Chondrocyte (in vitro differentiated cells): ENCODE measurements at regions not wholly inside any gene's neighbourhood (a gene's known extent, or its start where the extent isn't known, plus 50 kb on each side); places are given as distances from the start of the nearest gene placed in this dataset.

ENCODE experiments used
- DNase-seq: peaks from one replicate; pipeline ENCODE4 v3.0.0; 2021; ENCODE audit warnings: mixed read lengths, low spot score
- H3K27ac Mint-ChIP-seq: one replicate; pipeline ENCODE4 v1.8.0; 2021; ENCODE audit warnings: mild to moderate bottlenecking, moderate library complexity, mixed read lengths; ENCODE audit not compliant: unreplicated experiment
- H3K27me3 Mint-ChIP-seq: 2 replicates; pipeline ENCODE4 v1.8.0; 2021; ENCODE audit warnings: low read depth, mixed read lengths
- H3K36me3 Mint-ChIP-seq: 2 replicates; pipeline ENCODE4 v1.8.0; 2021; ENCODE audit warnings: low read depth, mixed read lengths
- H3K4me1 Mint-ChIP-seq: 2 replicates; pipeline ENCODE4 v1.8.0; 2021; ENCODE audit warnings: low read depth, mild to moderate bottlenecking, mixed read lengths
- H3K4me3 Mint-ChIP-seq: one replicate; pipeline ENCODE4 v1.8.0; 2021; ENCODE audit warnings: mild to moderate bottlenecking, moderate library complexity, mixed read lengths; ENCODE audit not compliant: unreplicated experiment
- H3K9me3 Mint-ChIP-seq: 2 replicates; pipeline ENCODE4 v1.8.0; 2021; ENCODE audit warnings: low read depth, mixed read lengths
- TF ChIP-seq, protein P1 (sequence below): fragments of 200-600 bp; sonication (generic); IDR thresholded peaks from 2 replicates; pipeline ENCODE4 v1.5.0; 2021; ENCODE audit warnings: antibody characterized with exemption, mild to moderate bottlenecking, moderate library complexity

DNA sequence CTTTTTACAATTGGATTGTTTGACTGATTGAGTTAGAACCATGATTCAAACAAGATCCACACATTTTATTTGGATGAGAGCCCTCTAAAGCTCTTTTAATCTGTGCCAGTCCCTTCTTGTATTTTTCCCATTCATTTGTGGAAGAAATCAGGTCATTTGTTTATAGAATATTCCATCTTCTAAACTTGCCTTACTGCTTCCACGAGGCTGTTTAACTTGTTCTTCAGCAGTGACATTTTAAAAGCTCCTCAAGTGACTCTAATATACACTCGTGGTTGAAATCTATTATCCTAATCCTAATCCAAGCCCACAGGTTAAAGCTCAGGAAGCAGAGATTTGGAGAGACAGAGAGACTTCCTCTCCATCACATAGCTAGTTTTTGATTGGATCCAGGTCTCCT lies 155.4 kb upstream of the SVIL start:
- H3K36me3 Mint-ChIP-seq: no peaks in the 10 kb centered on the region
- no peak for DNase-seq
- TF ChIP-seq, protein P1, sequence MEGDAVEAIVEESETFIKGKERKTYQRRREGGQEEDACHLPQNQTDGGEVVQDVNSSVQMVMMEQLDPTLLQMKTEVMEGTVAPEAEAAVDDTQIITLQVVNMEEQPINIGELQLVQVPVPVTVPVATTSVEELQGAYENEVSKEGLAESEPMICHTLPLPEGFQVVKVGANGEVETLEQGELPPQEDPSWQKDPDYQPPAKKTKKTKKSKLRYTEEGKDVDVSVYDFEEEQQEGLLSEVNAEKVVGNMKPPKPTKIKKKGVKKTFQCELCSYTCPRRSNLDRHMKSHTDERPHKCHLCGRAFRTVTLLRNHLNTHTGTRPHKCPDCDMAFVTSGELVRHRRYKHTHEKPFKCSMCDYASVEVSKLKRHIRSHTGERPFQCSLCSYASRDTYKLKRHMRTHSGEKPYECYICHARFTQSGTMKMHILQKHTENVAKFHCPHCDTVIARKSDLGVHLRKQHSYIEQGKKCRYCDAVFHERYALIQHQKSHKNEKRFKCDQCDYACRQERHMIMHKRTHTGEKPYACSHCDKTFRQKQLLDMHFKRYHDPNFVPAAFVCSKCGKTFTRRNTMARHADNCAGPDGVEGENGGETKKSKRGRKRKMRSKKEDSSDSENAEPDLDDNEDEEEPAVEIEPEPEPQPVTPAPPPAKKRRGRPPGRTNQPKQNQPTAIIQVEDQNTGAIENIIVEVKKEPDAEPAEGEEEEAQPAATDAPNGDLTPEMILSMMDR: no peak
- H3K4me3 Mint-ChIP-seq: no peak overlapping the region
- no peaks in the 10 kb centered on the region for H3K27me3 Mint-ChIP-seq
- peaks cover 7% of the 10 kb centered on the region for H3K9me3 Mint-ChIP-seq
- H3K4me1 Mint-ChIP-seq: peaks cover 7% of the 10 kb centered on the region
- H3K27ac Mint-ChIP-seq: no peak overlapping the region

DNA sequence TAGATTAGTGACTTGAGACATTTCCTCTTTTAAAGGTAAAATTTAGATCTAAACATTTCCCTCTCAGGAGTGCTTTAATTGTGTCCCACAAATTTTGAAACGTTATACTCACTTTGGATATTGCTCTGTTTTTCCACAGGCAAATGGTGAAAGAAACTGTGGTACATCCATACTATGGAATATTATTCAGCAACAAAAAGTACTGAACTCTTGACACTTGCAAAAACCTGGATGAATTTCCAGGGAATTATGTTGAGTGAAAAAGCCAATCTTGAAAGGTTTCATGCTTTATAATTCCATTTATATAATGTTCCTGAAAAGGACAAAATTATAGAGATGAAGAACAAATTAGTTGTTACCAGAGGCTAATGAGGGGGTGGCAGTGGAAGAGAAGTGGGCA lies 153.3 kb upstream of the SVIL start:
- Mint-ChIP-seq H3K4me3 (no peak overlapping the region), H3K36me3 (no peaks in the 10 kb centered on the region), H3K27ac (no peak overlapping the region), H3K27me3 (no peaks in the 10 kb centered on the region), H3K4me1 (peaks cover 18% of the 10 kb centered on the region), H3K9me3 (peaks cover 7% of the 10 kb centered on the region)
- TF ChIP-seq, protein P1: no peak
- no peak for DNase-seq

DNA sequence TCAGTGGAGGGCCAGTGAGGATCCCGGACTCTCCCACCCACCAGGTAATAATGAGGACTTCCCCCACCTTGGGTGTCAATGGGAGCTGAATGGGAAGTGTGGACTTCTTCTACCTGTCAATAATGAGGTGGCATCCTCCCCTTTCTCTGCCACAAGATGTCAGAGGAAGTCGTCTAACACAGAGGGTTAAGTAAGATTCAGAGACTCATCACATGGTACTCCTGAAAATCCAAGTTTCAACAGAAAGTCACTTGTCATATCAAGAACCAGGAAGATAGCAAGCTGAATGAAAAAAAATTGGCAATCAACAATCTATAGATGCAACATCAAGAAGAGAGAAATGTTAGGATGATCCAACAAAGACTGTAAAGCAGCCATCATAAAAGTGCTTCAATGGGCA lies 150.9 kb upstream of the SVIL start:
- H3K9me3 Mint-ChIP-seq: peaks cover 7% of the 10 kb centered on the region
- H3K36me3 Mint-ChIP-seq: no peaks in the 10 kb centered on the region
- peaks cover 26% of the 10 kb centered on the region for H3K4me1 Mint-ChIP-seq
- TF ChIP-seq, protein P1: no peak
- no peak overlapping the region for H3K4me3 Mint-ChIP-seq
- no peak overlapping the region for H3K27ac Mint-ChIP-seq
- H3K27me3 Mint-ChIP-seq: no peaks in the 10 kb centered on the region
- no peak for DNase-seq

DNA sequence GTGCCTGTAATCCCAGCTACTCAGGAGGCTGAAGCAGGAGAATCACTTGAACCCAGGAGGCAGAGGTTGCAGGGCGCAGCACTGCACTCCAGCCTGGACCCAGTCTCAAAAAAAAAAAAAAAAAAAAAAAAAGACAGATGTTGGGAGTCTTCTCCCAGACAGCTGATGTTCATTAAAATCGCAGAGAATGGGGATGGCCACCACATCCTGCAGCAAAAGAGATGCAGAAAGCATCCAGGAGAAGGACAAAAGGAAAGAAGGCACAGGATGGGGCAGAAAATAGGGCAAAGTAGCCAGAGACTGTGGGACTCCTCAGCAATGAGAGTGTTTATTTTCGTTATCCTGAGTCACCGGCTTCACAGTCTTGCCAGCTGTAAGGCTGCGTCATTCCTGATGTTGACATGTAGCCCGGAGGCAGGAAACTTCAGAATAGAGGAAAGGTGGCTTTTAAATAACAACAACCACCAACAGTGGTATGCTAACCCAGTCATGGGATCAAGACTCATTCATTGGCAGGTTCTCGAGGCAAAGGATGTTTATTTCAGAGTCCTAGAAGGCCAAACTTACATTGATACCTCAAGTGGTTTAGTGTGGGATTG lies 149.5 kb upstream of the SVIL start:
- no peaks in the 10 kb centered on the region for H3K27me3 Mint-ChIP-seq
- H3K27ac Mint-ChIP-seq: peak overlapping the region; percentile 93
- TF ChIP-seq, protein P1: no peak
- no peak for DNase-seq
- H3K4me3 Mint-ChIP-seq: peak overlapping the region; percentile 40
- no peaks in the 10 kb centered on the region for H3K36me3 Mint-ChIP-seq
- peaks cover 7% of the 10 kb centered on the region for H3K9me3 Mint-ChIP-seq
- peaks cover 35% of the 10 kb centered on the region for H3K4me1 Mint-ChIP-seq

DNA sequence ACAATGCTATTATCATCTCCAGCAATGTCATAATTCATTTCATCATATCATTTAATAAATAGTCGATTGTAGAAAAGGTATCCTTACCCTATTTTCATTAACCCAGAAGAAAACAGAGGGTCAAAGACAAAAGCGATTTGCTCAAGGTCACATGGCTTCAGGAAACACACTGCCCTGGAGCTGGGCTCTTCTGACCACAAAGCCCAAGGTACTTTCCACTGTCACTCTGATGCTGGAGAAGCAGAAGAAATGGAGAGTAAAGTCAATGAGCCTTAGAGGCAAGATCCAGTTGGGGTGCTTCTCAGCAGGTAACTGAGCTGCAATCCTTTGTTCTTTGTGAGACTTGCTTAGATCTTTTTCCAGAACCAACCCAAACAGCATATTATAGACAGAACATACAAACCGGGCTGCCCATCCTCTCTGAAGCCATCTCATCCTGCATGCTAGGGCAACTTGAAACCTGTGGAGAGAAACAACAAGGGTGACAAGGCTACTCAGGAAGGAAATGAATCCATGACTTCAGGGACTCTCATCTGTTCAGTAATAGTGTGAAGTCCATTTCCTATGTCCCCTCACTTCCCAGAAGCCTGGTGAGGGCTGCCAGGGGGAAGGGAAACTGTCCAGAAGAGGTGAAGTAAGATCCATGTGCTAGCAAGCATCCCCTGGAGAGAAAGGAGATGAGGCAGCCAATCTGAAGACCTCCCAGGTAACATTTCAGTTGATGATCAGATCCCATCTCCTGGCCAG lies 148.6 kb upstream of the SVIL start:
- Mint-ChIP-seq H3K4me3 (no peak overlapping the region), H3K27ac (peak overlapping the region; percentile 93), H3K9me3 (peaks cover 7% of the 10 kb centered on the region), H3K4me1 (peaks cover 37% of the 10 kb centered on the region), H3K27me3 (no peaks in the 10 kb centered on the region), H3K36me3 (no peaks in the 10 kb centered on the region)
- TF ChIP-seq, protein P1: no peak
- DNase-seq: no peak
